Lower lobe of right lung (tissue), 2 donors: ENCODE measurements at regions not wholly inside any gene's neighbourhood (a gene's known extent, or its start where the extent isn't known, plus 50 kb on each side); places are given as distances from the start of the nearest gene placed in this dataset.

Experiments used
- ATAC-seq, 2 donors: fragments of 200-7000 bp; cut with Tn5 transposase; one replicate each; pipeline ENCODE4 v1.9.1; 2020 to 2022; ENCODE audit warnings: mild to moderate bottlenecking in 2 of 2, moderate library complexity in 2 of 2
- DNase-seq: peaks from one replicate; pipeline ENCODE4 v3.0.0-alpha.2; 2020
- H3K27ac ChIP-seq: fragments of 200-600 bp; one replicate; pipeline ENCODE4 v1.8.0; 2022
- H3K27me3 ChIP-seq: fragments of 200-600 bp; one replicate; pipeline ENCODE4 v1.8.0; 2022; ENCODE audit warnings: low read depth
- H3K36me3 ChIP-seq: fragments of 200-600 bp; one replicate; pipeline ENCODE4 v1.8.0; 2022; ENCODE audit warnings: mild to moderate bottlenecking
- H3K4me1 ChIP-seq: fragments of 200-600 bp; one replicate; pipeline ENCODE4 v1.8.0; 2022
- H3K4me3 ChIP-seq: fragments of 200-600 bp; one replicate; pipeline ENCODE4 v1.8.0; 2022; ENCODE audit warnings: mild to moderate bottlenecking
- H3K9me3 ChIP-seq: fragments of 200-600 bp; one replicate; pipeline ENCODE4 v1.8.0; 2022
- intact Hi-C: fragments of 100-400 bp; cut with DNase I; formaldehyde crosslinking; loops from one replicate; pipeline ENCODE4 v1.11.0; 2022
- TF ChIP-seq, protein P1 (sequence below): fragments of 200-600 bp; IDR thresholded peaks from one replicate; pipeline ENCODE4 v1.8.0; 2022; ENCODE audit warnings: antibody characterized with exemption, mild to moderate bottlenecking
- donor health status: DM: no; HTN: yes; CAD: no; lungs with severe emphysema.

GRCh38 chr5:68046445-68046844, 169.1 kb upstream of the PIK3R1 start:
- ATAC-seq = peak; percentile 45 to 71
- intact Hi-C loops = no loop called here
- H3K27ac ChIP-seq = no peak overlapping the region

GRCh38 chr5:68041293-68041692, 174.3 kb upstream of the PIK3R1 start:
- H3K27ac ChIP-seq = no peak overlapping the region
- intact Hi-C loops = no loop called here
- H3K27me3 ChIP-seq = no peaks in the 10 kb centered on the region
- ATAC-seq = peak; percentile 41 to 48
- no peak for DNase-seq
- H3K9me3 ChIP-seq = no peaks in the 10 kb centered on the region
- H3K4me3 ChIP-seq = no peak overlapping the region
- TF ChIP-seq, protein P1, sequence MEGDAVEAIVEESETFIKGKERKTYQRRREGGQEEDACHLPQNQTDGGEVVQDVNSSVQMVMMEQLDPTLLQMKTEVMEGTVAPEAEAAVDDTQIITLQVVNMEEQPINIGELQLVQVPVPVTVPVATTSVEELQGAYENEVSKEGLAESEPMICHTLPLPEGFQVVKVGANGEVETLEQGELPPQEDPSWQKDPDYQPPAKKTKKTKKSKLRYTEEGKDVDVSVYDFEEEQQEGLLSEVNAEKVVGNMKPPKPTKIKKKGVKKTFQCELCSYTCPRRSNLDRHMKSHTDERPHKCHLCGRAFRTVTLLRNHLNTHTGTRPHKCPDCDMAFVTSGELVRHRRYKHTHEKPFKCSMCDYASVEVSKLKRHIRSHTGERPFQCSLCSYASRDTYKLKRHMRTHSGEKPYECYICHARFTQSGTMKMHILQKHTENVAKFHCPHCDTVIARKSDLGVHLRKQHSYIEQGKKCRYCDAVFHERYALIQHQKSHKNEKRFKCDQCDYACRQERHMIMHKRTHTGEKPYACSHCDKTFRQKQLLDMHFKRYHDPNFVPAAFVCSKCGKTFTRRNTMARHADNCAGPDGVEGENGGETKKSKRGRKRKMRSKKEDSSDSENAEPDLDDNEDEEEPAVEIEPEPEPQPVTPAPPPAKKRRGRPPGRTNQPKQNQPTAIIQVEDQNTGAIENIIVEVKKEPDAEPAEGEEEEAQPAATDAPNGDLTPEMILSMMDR = no peak
- H3K36me3 ChIP-seq = no peaks in the 10 kb centered on the region
- H3K4me1 ChIP-seq = no peaks in the 10 kb centered on the region

More at GRCh38 chr5:68046445-68046844, 169.1 kb upstream of the PIK3R1 start:
- DNase-seq = no peak
- Histone ChIP-seq H3K27me3 (no peaks in the 10 kb centered on the region), H3K9me3 (peaks cover 15% of the 10 kb centered on the region), H3K4me1 (no peaks in the 10 kb centered on the region), H3K4me3 (no peak overlapping the region), H3K36me3 (no peaks in the 10 kb centered on the region)
- TF ChIP-seq, protein P1 = no peak

- no peaks in the 10 kb centered on the region for H3K36me3 ChIP-seq
- DNase-seq = no peak
- no peaks in the 10 kb centered on the region for H3K27me3 ChIP-seq
- TF ChIP-seq, protein P1 = no peak
- intact Hi-C loops = no loop called here
- H3K9me3 ChIP-seq = no peaks in the 10 kb centered on the region
- no peak overlapping the region for H3K27ac ChIP-seq
- no peak for ATAC-seq
- peaks cover 20% of the 10 kb centered on the region for H3K4me1 ChIP-seq
- no peak overlapping the region for H3K4me3 ChIP-seq
Observed at GRCh38 chr5:68037546-68037945, 178.0 kb upstream of the PIK3R1 start.

GRCh38 chr5:68033961-68034571, 181.5 kb upstream of the PIK3R1 start:
- intact Hi-C loops = no loop called here
- Histone ChIP-seq H3K27ac (no peak overlapping the region), H3K4me1 (peaks cover 20% of the 10 kb centered on the region), H3K9me3 (no peaks in the 10 kb centered on the region), H3K4me3 (no peak overlapping the region), H3K36me3 (no peaks in the 10 kb centered on the region), H3K27me3 (no peaks in the 10 kb centered on the region)
- TF ChIP-seq, protein P1 = no peak
- peak; percentile 63 to 74 for ATAC-seq
- DNase-seq = peak; percentile 54

GRCh38 chr5:68033029-68033428, 182.5 kb upstream of the PIK3R1 start:
- Histone ChIP-seq H3K27ac (no peak overlapping the region), H3K4me1 (peaks cover 20% of the 10 kb centered on the region), H3K4me3 (no peak overlapping the region), H3K27me3 (no peaks in the 10 kb centered on the region), H3K36me3 (no peaks in the 10 kb centered on the region), H3K9me3 (no peaks in the 10 kb centered on the region)
- intact Hi-C loops = no loop called here
- TF ChIP-seq, protein P1 = no peak
- DNase-seq (no peak), ATAC-seq (no peak)
